Natural killer cell (primary cell): ENCODE measurements at regions not wholly inside any gene's neighbourhood (a gene's known extent, or its start where the extent isn't known, plus 50 kb on each side); places are given as distances from the start of the nearest gene placed in this dataset.

Source experiments
- ATAC-seq, 3 donors: fragments of 150-1000 bp in 2 of 3; fragments of 200-7000 bp in 1 of 3; cut with Tn5 transposase; 1 replicate in 1 of 3; 2 replicates in 2 of 3; pipeline ENCODE4 v1.10.0; 2021; ENCODE audit warnings: mild to moderate bottlenecking in 2 of 3, moderate library complexity in 2 of 3
- DNase-seq, 2 donors: peaks; one replicate each; pipeline versions ENCODE4 v3.0.0 to v3.0.0-alpha.2; 2013 to 2021; ENCODE audit warnings: mixed read lengths in 1 of 2
- H3K27ac ChIP-seq: one replicate; pipeline ENCODE4 v1.5.1; 2013; ENCODE audit warnings: mild to moderate bottlenecking, low read length
- H3K27me3 ChIP-seq: one replicate; pipeline ENCODE4 v1.6.1; 2013; ENCODE audit warnings: low read length; ENCODE audit not compliant: control insufficient read depth, insufficient read depth
- H3K36me3 ChIP-seq: one replicate; pipeline ENCODE4 v1.6.1; 2013; ENCODE audit warnings: low read length; ENCODE audit not compliant: control insufficient read depth, insufficient read depth
- H3K4me1 ChIP-seq: one replicate; pipeline ENCODE4 v1.6.1; 2013; ENCODE audit warnings: low read length; ENCODE audit not compliant: control insufficient read depth, insufficient read depth
- H3K4me3 ChIP-seq: one replicate; pipeline ENCODE4 v1.5.1; 2013; ENCODE audit warnings: low read length
- H3K9me3 ChIP-seq: one replicate; pipeline ENCODE4 v1.6.1; 2013; ENCODE audit warnings: low read length; ENCODE audit not compliant: control insufficient read depth, insufficient read depth
- H3K27ac Mint-ChIP-seq, 2 donors: one replicate each; pipeline ENCODE4 v1.8.0; 2022; ENCODE audit warnings: mild to moderate bottlenecking in 2 of 2, mixed read lengths in 2 of 2, moderate library complexity in 1 of 2
- H3K27me3 Mint-ChIP-seq, 2 donors: one replicate each; pipeline ENCODE4 v1.8.0; 2022; ENCODE audit warnings: low read depth in 2 of 2, mixed read lengths in 2 of 2
- H3K36me3 Mint-ChIP-seq: one replicate; pipeline ENCODE4 v1.8.0; 2022; ENCODE audit warnings: mixed read lengths
- H3K4me1 Mint-ChIP-seq, 2 donors: one replicate each; pipeline ENCODE4 v1.8.0; 2022; ENCODE audit warnings: mixed read lengths in 2 of 2
- H3K4me3 Mint-ChIP-seq: one replicate; pipeline ENCODE4 v1.8.0; 2022; ENCODE audit warnings: mild to moderate bottlenecking, moderate library complexity, mixed read lengths
- H3K9me3 Mint-ChIP-seq, 2 donors: one replicate each; pipeline ENCODE4 v1.8.0; 2022; ENCODE audit warnings: mixed read lengths in 2 of 2
- CTCF ChIP-seq: fragments of 200-600 bp; IDR thresholded peaks from one replicate; pipeline ENCODE4 v1.8.0; 2022; ENCODE audit warnings: antibody characterized with exemption
- WGBS: methylation state at CpG from one replicate; pipeline ENCODE4 v1.1.7; 2013; ENCODE audit warnings: missing lambda C conversion rate; ENCODE audit not compliant: insufficient coverage; 5-methylcytosine and 5-hydroxymethylcytosine counted together
- intact Hi-C: fragments of 100-400 bp; cut with micrococcal nuclease; formaldehyde crosslinking; loops from one replicate; pipeline ENCODE4 v1.14.2; 2022

- Mint-ChIP-seq H3K4me3 (peak overlapping the region; percentile 17), H3K4me1 (peaks cover 22 to 23% of the 10 kb centered on the region in 2 donors), H3K27me3 (no peaks in the 10 kb centered on the region), H3K9me3 (no peaks in the 10 kb centered on the region), H3K36me3 (no peaks in the 10 kb centered on the region), H3K27ac (no peak overlapping the region)
- peaks cover 36% of the 10 kb centered on the region for H3K4me1 ChIP-seq
- no peak overlapping the region for H3K27ac ChIP-seq
- H3K36me3 ChIP-seq: no peaks in the 10 kb centered on the region
- 67% methylated on average over 2 of the region's 5 CpGs for WGBS
- DNase-seq (no peak), ATAC-seq (no peak)
- intact Hi-C loops: no loop called here
- TF ChIP-seq CTCF: no peak
- H3K9me3 ChIP-seq: no peaks in the 10 kb centered on the region
- H3K4me3 ChIP-seq: no peak overlapping the region
- H3K27me3 ChIP-seq: no peaks in the 10 kb centered on the region
Observed at GRCh38 chr1:10916311-10916710, 96.1 kb upstream of the TARDBP start.

GRCh38 chr1:10916991-10917390 lies 95.5 kb upstream of the TARDBP start:
- Mint-ChIP-seq H3K36me3 (no peaks in the 10 kb centered on the region), H3K4me3 (peak overlapping the region; percentile 78), H3K27ac (no peak overlapping the region), H3K27me3 (no peaks in the 10 kb centered on the region), H3K9me3 (no peaks in the 10 kb centered on the region), H3K4me1 (peaks cover 22 to 23% of the 10 kb centered on the region in 2 donors)
- WGBS: 70% methylated on average over 10 of the region's 10 CpGs
- Histone ChIP-seq H3K4me3 (no peak overlapping the region), H3K4me1 (peaks cover 35% of the 10 kb centered on the region), H3K27me3 (no peaks in the 10 kb centered on the region), H3K36me3 (no peaks in the 10 kb centered on the region), H3K9me3 (no peaks in the 10 kb centered on the region), H3K27ac (no peak overlapping the region)
- no peak for TF ChIP-seq CTCF
- intact Hi-C loops: no loop called here
- ATAC-seq (no peak), DNase-seq (no peak)

GRCh38 chr1:10917513-10918454 lies 94.7 kb upstream of the TARDBP start:
- Mint-ChIP-seq H3K4me3 (peak overlapping the region; percentile 78), H3K36me3 (no peaks in the 10 kb centered on the region), H3K9me3 (no peaks in the 10 kb centered on the region), H3K4me1 (peaks cover 22 to 23% of the 10 kb centered on the region in 2 donors), H3K27ac (peak overlapping the region in 1 of 2 donors; percentile 9), H3K27me3 (no peaks in the 10 kb centered on the region)
- ATAC-seq (peak; percentile 79 to 98 (median 83)), DNase-seq (peak in 1 of 2 donors; percentile 67)
- H3K36me3 ChIP-seq: no peaks in the 10 kb centered on the region
- peaks cover 35% of the 10 kb centered on the region for H3K4me1 ChIP-seq
- no peak overlapping the region for H3K27ac ChIP-seq
- WGBS: 9% methylated on average over 9 of the region's 10 CpGs
- no peaks in the 10 kb centered on the region for H3K27me3 ChIP-seq
- intact Hi-C loops: no loop called here
- no peak overlapping the region for H3K4me3 ChIP-seq
- TF ChIP-seq CTCF: no peak
- no peaks in the 10 kb centered on the region for H3K9me3 ChIP-seq
